Activated CD8-positive, alpha-beta T cell treated with anti-CD3 and anti-CD28 coated beads for 36 hours (primary cell): ENCODE measurements at regions not wholly inside any gene's neighbourhood (a gene's known extent, or its start where the extent isn't known, plus 50 kb on each side); places are given as distances from the start of the nearest gene placed in this dataset.

Experiments
- ATAC-seq: fragments of 200-7000 bp; cut with Tn5 transposase; one replicate; pipeline ENCODE4 v1.10.0; 2021; ENCODE audit warnings: mild to moderate bottlenecking, moderate library complexity
- CTCF ChIA-PET: fragments of 350-600 bp; sonication (Branson Sonifier 250); formaldehyde crosslinking; loops from one replicate; lab custom pipeline; 2021; ENCODE audit warnings: antibody characterized with exemption; lab: Charles Lee
- POLR2A ChIA-PET: fragments of 350-600 bp; sonication (Branson Sonifier 250); formaldehyde crosslinking; loops from one replicate; lab custom pipeline; 2021; ENCODE audit warnings: antibody characterized with exemption; lab: Charles Lee
- DNase-seq: peaks from one replicate; pipeline ENCODE4 v3.0.0-alpha.2; 2020
- H3K27ac Mint-ChIP-seq: one replicate; pipeline ENCODE4 v1.8.0; 2021; ENCODE audit warnings: mild to moderate bottlenecking, mixed read lengths
- H3K27me3 Mint-ChIP-seq: one replicate; pipeline ENCODE4 v1.8.0; 2021; ENCODE audit warnings: mixed read lengths
- H3K36me3 Mint-ChIP-seq: one replicate; pipeline ENCODE4 v1.8.0; 2021; ENCODE audit warnings: low read depth, mixed read lengths
- H3K4me1 Mint-ChIP-seq: one replicate; pipeline ENCODE4 v1.8.0; 2021; ENCODE audit warnings: low read depth, mixed read lengths
- H3K4me3 Mint-ChIP-seq: one replicate; pipeline ENCODE4 v1.8.0; 2021; ENCODE audit warnings: mild to moderate bottlenecking, moderate library complexity, mixed read lengths
- H3K9me3 Mint-ChIP-seq: one replicate; pipeline ENCODE4 v1.8.0; 2021; ENCODE audit warnings: mixed read lengths
- intact Hi-C: fragments of 100-400 bp; cut with micrococcal nuclease; formaldehyde crosslinking; loops from one replicate; pipeline ENCODE4 v1.10.0; 2022
- TF ChIP-seq, protein P1 (sequence below): fragments of 200-600 bp; IDR thresholded peaks from one replicate; pipeline ENCODE4 v1.8.0; 2022; ENCODE audit warnings: antibody characterized with exemption, mild to moderate bottlenecking

DNA sequence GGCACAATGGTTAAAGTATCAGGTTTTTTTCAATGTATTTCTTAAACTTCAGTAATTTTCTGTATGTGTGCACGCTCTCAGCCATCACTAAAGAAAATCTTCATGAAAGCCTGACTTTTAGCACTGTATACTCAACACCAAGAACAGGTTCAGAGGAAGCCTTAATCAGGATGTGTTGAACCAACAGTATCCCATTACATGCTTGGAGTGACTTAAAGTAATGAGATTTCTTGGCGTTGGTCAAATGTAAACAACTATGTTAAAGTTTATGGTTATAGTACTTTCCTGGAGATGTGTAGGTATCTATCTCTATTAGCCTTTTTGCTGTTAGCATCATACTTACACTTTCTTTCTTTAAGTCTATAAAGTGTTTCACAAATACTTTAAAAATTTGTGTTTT, 335.0 kb downstream of the CCER1 start:
- Mint-ChIP-seq H3K4me3 (no peak overlapping the region), H3K4me1 (no peaks in the 10 kb centered on the region), H3K9me3 (no peaks in the 10 kb centered on the region), H3K27ac (no peak overlapping the region), H3K36me3 (no peaks in the 10 kb centered on the region), H3K27me3 (no peaks in the 10 kb centered on the region)
- TF ChIP-seq, protein P1, sequence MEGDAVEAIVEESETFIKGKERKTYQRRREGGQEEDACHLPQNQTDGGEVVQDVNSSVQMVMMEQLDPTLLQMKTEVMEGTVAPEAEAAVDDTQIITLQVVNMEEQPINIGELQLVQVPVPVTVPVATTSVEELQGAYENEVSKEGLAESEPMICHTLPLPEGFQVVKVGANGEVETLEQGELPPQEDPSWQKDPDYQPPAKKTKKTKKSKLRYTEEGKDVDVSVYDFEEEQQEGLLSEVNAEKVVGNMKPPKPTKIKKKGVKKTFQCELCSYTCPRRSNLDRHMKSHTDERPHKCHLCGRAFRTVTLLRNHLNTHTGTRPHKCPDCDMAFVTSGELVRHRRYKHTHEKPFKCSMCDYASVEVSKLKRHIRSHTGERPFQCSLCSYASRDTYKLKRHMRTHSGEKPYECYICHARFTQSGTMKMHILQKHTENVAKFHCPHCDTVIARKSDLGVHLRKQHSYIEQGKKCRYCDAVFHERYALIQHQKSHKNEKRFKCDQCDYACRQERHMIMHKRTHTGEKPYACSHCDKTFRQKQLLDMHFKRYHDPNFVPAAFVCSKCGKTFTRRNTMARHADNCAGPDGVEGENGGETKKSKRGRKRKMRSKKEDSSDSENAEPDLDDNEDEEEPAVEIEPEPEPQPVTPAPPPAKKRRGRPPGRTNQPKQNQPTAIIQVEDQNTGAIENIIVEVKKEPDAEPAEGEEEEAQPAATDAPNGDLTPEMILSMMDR = no peak
- DNase-seq (no peak), ATAC-seq (no peak)
- CTCF ChIA-PET = no interaction called here
- POLR2A ChIA-PET = no interaction called here
- intact Hi-C loops = no loop called here

- TF ChIP-seq, protein P1 = no peak
- Mint-ChIP-seq H3K27ac (no peak overlapping the region), H3K4me1 (no peaks in the 10 kb centered on the region), H3K9me3 (no peaks in the 10 kb centered on the region), H3K27me3 (no peaks in the 10 kb centered on the region), H3K4me3 (no peak overlapping the region), H3K36me3 (no peaks in the 10 kb centered on the region)
- CTCF ChIA-PET = interaction anchor here (1.0 kb wide), 1 partner anchor 71 kb away, joined by 3 read pairs; no protein-coding TSS in a partner anchor
- intact Hi-C loops = no loop called here
- POLR2A ChIA-PET = no interaction called here
- ATAC-seq = no peak
- DNase-seq = no peak
Measured at GRCh38 chr12:90618586-90618985, 336.4 kb downstream of the CCER1 start.

- DNase-seq (no peak), ATAC-seq (no peak)
- CTCF ChIA-PET = no interaction called here
- H3K4me3 Mint-ChIP-seq = no peak overlapping the region
- H3K27ac Mint-ChIP-seq = no peak overlapping the region
- no peaks in the 10 kb centered on the region for H3K27me3 Mint-ChIP-seq
- TF ChIP-seq, protein P1 = no peak
- POLR2A ChIA-PET = no interaction called here
- H3K9me3 Mint-ChIP-seq = no peaks in the 10 kb centered on the region
- intact Hi-C loops = no loop called here
- no peaks in the 10 kb centered on the region for H3K36me3 Mint-ChIP-seq
- H3K4me1 Mint-ChIP-seq = no peaks in the 10 kb centered on the region
Measured at GRCh38 chr12:90611891-90612290, 343.1 kb downstream of the CCER1 start.

DNA sequence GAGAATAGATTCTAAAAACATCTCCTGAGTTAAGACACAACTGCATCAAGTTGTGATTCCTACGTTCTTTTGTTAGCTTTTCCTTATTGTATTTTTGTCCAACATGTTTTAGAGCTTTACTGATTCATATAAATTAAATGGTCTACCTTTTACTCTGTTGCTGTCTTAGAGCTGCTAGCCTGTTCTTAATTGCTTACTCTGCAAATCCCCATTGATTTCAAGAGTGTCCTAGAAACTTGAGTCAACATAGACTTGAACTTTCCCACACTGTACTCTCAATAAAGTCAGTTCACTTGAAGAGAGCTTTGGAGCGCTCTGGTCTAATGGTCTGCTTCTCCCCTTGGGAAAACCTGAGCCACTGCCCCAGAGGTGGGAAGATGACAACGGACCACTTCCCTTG, 343.9 kb downstream of the CCER1 start:
- no peak overlapping the region for H3K27ac Mint-ChIP-seq
- DNase-seq (no peak), ATAC-seq (no peak)
- TF ChIP-seq, protein P1 = no peak
- intact Hi-C loops = no loop called here
- ChIA-PET CTCF (no interaction called here), POLR2A (no interaction called here)
- H3K4me3 Mint-ChIP-seq = no peak overlapping the region
- H3K9me3 Mint-ChIP-seq = no peaks in the 10 kb centered on the region
- H3K4me1 Mint-ChIP-seq = no peaks in the 10 kb centered on the region
- no peaks in the 10 kb centered on the region for H3K36me3 Mint-ChIP-seq
- no peaks in the 10 kb centered on the region for H3K27me3 Mint-ChIP-seq

DNA sequence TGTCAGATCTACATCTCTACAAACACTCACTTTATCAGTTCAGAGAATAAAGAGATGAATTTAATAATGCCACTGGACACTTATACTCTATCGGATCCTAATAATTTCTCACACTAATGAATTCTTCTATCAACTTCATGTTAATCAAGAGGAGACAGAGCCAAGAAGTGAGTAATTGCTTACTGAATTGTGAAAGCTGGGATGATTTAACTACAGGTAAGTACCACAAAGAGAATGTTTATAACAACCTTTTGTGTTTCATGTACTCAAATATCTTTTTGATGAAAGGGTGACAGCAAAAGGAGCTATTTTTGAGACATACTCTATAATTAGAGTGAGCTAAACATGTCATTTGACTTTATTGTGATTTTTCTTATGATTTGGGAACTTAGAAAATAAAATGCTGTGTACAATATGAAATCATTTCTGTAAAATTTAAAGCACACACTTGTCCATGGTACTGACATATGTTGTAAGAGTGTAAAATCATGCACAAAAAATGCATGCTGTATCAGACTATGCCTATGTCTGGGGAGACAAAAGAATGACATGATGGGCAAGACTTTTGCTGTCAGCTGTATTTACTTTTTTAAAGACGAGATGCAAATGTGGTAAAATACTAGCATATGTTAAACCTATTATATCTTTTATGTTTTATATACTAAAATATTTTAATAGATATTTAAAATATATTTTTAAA, 361.2 kb downstream of the CCER1 start:
- ATAC-seq (no peak), DNase-seq (no peak)
- CTCF ChIA-PET = no interaction called here
- intact Hi-C loops = no loop called here
- Mint-ChIP-seq H3K4me1 (no peaks in the 10 kb centered on the region), H3K4me3 (no peak overlapping the region), H3K36me3 (no peaks in the 10 kb centered on the region), H3K27me3 (no peaks in the 10 kb centered on the region), H3K27ac (no peak overlapping the region), H3K9me3 (no peaks in the 10 kb centered on the region)
- POLR2A ChIA-PET = no interaction called here
- TF ChIP-seq, protein P1 = no peak
